ENCODE measurements at regions not wholly inside any gene's neighbourhood (a gene's known extent, or its start where the extent isn't known, plus 50 kb on each side); places are given as distances from the start of the nearest gene placed in this dataset.
"Not testable (repeated sequence)": the region's sequence is repeated elsewhere in the genome, so short reads cannot be mapped to it uniquely, and the experiment has no call there.

DNA sequence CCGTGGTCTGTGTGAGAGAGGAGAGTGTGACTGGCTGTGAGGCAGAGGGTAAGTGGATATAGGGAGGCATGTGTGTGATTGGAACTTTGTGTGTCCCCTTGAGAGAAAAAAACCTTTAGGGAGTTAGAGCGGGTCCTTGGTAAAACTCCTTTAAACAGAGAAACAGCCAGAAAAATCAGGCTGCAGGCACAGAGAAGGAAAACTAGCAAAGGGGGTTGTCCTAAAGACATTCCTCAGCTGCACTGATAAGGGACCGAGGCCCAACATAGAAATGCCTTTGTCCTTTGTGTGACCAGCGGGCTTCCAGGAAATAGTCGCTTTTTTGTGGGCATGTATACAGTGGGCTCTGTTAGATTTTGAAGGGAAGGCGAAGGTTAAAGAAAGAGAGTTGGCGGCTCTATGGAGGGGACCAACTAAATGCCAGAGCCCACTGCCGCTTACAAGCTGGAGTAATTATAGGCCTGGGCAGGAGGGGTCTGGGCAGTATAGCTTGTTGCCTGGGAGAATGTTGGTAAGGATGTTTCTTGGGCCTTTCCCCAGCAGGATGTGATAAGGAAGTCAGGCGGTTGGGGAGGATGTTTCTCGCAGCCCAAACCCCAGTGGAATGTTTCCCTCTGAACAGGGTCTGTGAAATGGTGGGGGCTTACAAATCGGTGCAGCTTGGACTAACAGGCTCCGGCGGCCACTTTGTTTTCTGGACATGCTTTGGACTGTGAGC is 313.7 kb upstream of the ZNF337 start:
- H3K36me3 ChIP-seq; intact Hi-C loops (cut with DNase I); H3K27me3 ChIP-seq; H3K9me3 ChIP-seq; H3K4me1 ChIP-seq; DNase-seq: not testable (repeated sequence)
- Histone ChIP-seq H3K27ac (peak overlapping the region; percentile 68 to 87 (median 84)), H3K4me3 (peak overlapping the region; percentile 40 to 68 (median 62))
- 10 to 15% methylated on average over 10 of the region's 13 CpGs for whole genome bisulfite sequencing, 2 donors

DNA sequence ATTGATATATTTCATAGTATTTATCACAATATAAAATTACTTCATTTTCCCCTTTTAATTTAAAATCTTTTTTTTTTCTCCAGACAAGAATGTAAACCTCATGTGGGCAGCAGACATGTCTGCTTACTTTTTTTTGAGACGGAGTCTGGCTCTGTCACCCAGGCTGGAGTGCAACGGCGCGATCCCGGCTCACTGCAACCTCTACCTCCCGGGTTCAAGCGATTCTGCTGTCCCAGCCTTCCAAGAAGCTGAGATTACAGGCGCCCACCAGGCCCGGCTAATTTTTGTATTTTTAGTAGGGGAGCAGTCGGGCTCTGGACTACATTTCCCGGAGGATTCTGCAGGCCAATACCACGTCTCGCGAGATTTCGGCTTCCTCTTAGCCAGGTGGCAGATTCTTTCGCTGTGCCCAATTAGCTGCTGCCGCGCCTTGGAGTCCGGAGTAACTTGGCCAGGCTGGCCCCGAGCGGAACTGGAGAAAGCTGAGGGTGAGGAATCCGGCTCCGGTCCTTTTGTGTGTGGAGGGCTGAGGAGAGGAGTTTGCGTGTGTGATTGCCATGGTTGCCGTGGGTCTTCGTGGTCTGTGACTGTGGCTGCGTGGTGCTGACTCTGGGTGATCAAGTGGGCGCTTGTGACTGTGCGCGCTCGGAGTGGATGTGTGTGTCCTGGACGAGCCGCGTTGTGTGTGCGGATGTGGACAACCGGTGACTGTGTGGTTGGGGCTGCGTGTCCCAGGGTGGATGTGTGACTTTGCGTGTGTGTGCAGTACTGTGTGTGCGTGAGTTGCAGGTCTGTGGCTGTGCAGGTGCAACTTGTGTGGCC is 313.0 kb upstream of the ZNF337 start:
- peak in 1 of 4 donors; percentile 46 for TF ChIP-seq POLR2A (IDR thresholded peaks at IDR 0.05)
- H3K27me3 ChIP-seq; intact Hi-C loops (cut with DNase I); H3K36me3 ChIP-seq; H3K9me3 ChIP-seq; H3K4me1 ChIP-seq: not testable (repeated sequence)
- peak overlapping the region; percentile 40 to 68 (median 62) for H3K4me3 ChIP-seq
- DNase-seq: peak; percentile 36
- H3K27ac ChIP-seq: peak overlapping the region; percentile 68 to 87 (median 84)
- WGBS, 2 donors: 33 to 41% methylated on average over 19 to 23 of the region's 39 CpGs

DNA sequence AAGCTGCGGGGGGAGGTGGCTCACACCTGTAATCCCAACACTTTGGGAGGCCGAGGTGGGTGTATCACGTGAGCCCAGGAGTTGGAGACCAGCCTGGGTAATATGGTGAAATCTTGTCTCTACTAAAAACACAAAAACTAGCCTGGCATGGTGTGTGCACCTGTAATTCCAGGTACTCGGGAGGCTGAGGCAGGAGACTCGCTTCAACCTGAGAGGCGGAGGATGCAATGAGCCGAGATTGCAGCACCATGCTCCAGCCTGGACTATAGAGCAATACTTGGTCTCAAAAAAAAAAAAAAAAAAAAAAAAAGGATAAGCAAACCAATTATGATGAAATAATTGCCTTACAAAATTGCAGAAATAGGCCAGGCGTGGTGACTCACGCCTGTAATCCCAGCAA is 311.4 kb upstream of the ZNF337 start:
- DNase-seq; H3K36me3 ChIP-seq; H3K27me3 ChIP-seq; H3K4me3 ChIP-seq; intact Hi-C loops (cut with DNase I); H3K9me3 ChIP-seq; H3K4me1 ChIP-seq; H3K27ac ChIP-seq: not testable (repeated sequence)
- 83 to 91% methylated on average over 6 to 9 of the region's 9 CpGs for WGBS, 2 donors

DNA sequence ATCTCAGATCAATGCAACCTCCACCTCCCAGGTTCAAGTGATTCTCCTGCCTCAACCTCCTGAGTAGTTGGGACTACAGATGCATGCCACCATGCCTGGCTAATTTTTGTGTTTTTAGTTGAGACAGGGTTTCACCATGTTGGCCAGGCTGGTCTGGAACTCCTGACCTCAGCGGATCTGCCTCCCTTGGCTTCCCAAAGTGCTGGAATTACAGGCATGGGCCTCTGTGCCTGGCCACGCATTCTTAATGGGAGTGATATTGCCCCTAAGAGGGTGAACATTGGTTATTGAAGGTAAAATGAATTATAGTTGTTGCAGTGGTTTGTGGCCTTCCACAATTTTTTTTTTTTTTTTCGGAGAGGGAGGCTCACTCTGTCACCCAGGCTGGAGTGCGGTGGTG is 309.5 kb upstream of the ZNF337 start:
- DNase-seq; H3K27ac ChIP-seq; H3K36me3 ChIP-seq; H3K4me3 ChIP-seq; H3K27me3 ChIP-seq; intact Hi-C loops (cut with DNase I); H3K9me3 ChIP-seq; H3K4me1 ChIP-seq: not testable (repeated sequence)
- WGBS, 2 donors: 87 to 92% methylated on average over 4 of the region's 4 CpGs

DNA sequence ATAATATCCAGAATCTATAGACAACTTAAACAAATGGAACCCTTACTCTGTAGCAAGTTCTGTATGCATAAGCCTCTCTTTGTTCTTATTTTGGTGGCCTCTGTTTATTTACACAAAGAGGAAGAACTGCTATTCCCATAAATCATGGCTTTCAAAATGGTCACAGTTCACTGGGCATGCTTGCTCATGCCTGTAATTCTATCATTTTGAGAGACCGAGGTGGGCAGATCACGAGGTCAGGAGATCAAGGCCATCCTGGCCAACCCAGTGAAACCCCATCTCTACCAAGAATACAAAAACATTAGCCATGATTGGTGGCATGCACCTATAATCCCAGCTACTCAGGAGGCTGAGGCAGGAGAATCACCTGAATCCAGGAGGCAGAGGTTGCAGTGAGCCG is 307.3 kb upstream of the ZNF337 start:
- DNase-seq; H3K36me3 ChIP-seq; H3K27ac ChIP-seq; H3K27me3 ChIP-seq; H3K4me1 ChIP-seq; H3K4me3 ChIP-seq; intact Hi-C loops (cut with DNase I); H3K9me3 ChIP-seq: not testable (repeated sequence)
- 44 to 45% methylated on average over 2 to 3 of the region's 3 CpGs for WGBS, 2 donors

DNA sequence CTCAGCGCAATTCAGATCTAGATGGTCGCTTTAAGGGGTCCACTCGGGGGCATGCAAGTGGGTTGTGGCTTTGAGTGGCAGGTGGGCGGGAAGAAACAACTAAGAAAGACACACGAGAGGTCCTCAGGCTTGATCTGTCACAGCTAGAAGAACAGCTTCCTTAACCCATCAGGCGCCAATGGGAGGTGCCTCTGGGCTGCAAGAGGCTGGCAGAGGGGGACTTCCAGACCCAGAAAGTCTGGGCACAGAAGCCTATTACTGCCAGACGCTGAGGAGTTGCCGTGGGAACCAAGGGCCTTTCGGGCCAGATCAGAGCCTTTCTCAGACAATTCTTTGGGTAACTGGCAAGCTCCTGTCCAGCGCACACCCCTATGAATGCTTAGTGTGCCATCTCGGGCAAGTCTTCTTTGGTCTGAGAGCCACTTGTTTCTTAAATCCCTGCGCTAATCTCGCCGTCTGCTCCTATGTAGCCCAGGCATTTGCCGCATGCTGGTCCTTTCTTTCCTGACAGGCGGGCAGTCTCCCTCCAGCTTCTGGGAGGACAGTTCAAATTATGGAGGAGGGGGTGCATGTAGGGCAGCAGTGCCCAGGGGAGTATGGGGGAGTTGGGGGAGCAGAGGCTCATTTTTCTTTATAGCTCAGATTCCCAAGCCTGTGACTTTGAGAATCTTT is 300.9 kb upstream of the ZNF337 start:
- H3K27me3 ChIP-seq; H3K4me3 ChIP-seq; intact Hi-C loops (cut with DNase I); H3K9me3 ChIP-seq; H3K36me3 ChIP-seq; H3K4me1 ChIP-seq; H3K27ac ChIP-seq; DNase-seq: not testable (repeated sequence)
- WGBS, 2 donors: 76 to 94% methylated on average over 6 to 16 of the region's 16 CpGs

DNA sequence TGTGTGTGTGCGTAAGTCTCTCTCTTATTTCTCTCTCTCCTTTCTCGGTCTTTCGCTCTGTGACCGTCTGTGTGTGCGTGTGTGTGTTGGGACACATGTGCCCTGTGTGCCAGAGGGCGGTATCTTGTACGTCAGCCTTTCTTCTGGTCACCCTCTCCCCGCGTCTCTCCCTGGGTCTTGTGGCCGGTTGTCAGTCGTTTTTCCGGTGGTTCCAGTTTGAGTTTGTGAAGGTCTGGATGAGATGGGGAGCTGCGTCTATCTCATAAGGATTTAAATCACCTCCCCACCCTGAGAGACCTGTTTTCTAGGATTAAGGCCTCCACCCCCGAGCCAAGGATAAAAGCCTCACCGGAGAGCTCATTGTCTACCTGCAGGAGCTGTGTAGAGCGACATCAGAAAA is 295.5 kb upstream of the ZNF337 start:
- peaks cover 0 to 3% (median 0%) of the 10 kb centered on the region in 3 donors for H3K4me1 ChIP-seq
- H3K4me3 ChIP-seq: no peak overlapping the region
- no peaks in the 10 kb centered on the region for H3K36me3 ChIP-seq
- 52 to 65% methylated on average over 10 to 16 of the region's 16 CpGs for WGBS, 2 donors
- intact Hi-C loops (cut with DNase I): no loop called here
- no peak overlapping the region for H3K27ac ChIP-seq
- peaks cover 0 to 16% (median 0%) of the 10 kb centered on the region in 4 donors for H3K27me3 ChIP-seq
- no peak for DNase-seq
- no peaks in the 10 kb centered on the region for H3K9me3 ChIP-seq
- TF ChIP-seq, protein P1, sequence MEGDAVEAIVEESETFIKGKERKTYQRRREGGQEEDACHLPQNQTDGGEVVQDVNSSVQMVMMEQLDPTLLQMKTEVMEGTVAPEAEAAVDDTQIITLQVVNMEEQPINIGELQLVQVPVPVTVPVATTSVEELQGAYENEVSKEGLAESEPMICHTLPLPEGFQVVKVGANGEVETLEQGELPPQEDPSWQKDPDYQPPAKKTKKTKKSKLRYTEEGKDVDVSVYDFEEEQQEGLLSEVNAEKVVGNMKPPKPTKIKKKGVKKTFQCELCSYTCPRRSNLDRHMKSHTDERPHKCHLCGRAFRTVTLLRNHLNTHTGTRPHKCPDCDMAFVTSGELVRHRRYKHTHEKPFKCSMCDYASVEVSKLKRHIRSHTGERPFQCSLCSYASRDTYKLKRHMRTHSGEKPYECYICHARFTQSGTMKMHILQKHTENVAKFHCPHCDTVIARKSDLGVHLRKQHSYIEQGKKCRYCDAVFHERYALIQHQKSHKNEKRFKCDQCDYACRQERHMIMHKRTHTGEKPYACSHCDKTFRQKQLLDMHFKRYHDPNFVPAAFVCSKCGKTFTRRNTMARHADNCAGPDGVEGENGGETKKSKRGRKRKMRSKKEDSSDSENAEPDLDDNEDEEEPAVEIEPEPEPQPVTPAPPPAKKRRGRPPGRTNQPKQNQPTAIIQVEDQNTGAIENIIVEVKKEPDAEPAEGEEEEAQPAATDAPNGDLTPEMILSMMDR (IDR thresholded peaks at IDR 0.05): no peak
- no peak for TF ChIP-seq POLR2A (IDR thresholded peaks at IDR 0.05)

DNA sequence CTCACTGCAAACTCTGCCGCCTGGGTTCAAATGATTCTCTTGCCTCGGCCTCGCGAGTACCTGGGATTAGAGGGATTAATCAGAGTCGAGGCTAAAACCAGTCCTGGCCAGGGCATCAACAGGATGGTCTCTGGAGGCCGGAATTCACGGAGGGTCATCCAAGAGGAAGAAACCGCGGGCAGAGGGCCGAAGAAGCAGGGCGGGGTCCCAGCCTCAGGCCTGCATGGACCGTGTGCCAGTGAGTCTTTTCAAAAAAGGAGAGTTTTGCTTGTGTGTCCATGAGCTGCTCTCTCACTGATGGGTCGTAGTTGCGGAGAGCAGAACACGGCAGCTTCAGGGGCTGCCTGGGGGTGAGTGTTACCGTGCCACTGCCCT is 295.1 kb upstream of the ZNF337 start:
- WGBS, 2 donors: 69 to 88% methylated on average over 15 to 16 of the region's 16 CpGs
- no peak overlapping the region for H3K4me3 ChIP-seq
- H3K4me1 ChIP-seq: peaks cover 0 to 7% (median 0%) of the 10 kb centered on the region in 3 donors
- H3K27ac ChIP-seq: no peak overlapping the region
- TF ChIP-seq, protein P1 (IDR thresholded peaks at IDR 0.05): no peak
- no peak for TF ChIP-seq POLR2A (IDR thresholded peaks at IDR 0.05)
- peaks cover 0 to 19% (median 0%) of the 10 kb centered on the region in 4 donors for H3K27me3 ChIP-seq
- intact Hi-C loops (cut with DNase I): no loop called here
- DNase-seq: no peak
- no peaks in the 10 kb centered on the region for H3K9me3 ChIP-seq
- no peaks in the 10 kb centered on the region for H3K36me3 ChIP-seq
